ENCODE measurements at regions not wholly inside any gene's neighbourhood (a gene's known extent, or its start where the extent isn't known, plus 50 kb on each side); places are given as distances from the start of the nearest gene placed in this dataset.

GRCh38 chr21:38556390-38556789 lies 58.1 kb upstream of the ERG start:
- no peak for DNase-seq (ENCODE audit: low read depth in 2 of 3, low spot score in 1 of 3)

DNA sequence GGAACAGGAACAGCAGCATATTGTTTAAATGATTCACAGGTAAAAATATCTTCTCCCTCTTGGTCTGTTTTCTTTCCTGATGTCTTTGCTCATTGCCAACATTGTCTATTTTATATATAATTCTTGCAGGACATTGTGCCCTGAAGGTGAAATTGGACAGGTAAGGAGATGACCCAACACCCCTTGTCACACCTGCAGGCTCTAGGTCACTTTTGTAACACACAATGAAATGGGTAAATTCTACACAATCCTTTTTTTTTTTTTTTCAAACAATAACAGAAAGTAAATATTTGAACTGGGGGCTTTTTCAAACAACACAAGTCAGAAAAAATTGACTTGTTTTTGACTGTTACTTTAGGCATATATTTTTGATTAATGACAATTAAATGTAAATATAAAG lies 62.9 kb upstream of the ERG start:
- DNase-seq (ENCODE audit: low read depth in 2 of 3, low spot score in 1 of 3): no peak

DNA sequence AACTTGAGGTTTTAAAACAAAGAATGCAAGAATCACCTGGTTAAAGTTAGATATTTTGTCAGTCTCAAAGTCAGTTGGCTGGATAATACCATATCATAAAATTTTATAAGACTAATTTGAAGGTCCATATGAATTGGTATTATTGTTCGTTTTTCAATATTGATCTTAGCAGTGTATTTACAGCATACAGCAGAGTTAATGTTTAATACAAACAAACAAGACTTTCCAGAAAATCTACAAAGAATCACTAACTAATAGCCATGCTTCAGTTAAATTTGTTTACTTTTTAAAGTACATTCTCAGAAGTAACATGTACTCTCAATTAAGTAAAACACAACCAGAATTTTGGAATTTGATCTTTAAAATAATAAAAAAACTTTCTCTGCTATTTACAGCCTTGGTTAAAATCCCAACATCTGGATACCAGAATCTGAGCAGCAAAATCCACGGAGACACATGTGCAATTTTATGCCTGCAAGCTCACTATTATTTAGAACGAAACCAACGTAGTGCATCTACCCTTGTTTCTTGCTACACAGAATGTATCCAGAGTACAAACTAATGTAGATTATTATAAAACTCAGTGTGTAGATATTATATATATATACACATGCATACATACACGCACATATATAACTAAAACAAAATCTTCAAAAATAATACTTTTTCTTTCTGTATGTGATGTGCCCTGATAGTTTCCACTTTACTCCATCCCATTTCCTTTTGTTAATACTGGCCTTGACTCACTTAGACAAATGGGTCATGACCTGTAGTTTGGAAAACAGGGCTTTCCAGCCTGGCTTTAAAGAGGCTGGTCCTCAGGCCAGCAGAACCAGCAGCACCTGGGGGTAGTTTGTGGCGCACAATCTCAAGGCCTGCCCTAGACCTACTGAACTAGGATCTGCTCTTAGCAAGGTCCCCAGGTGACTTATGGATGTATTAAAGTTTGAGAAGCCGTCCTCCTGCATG lies 63.6 kb upstream of the ERG start:
- DNase-seq (ENCODE audit: low read depth in 2 of 3, low spot score in 1 of 3): no peak

- DNase-seq (ENCODE audit: low read depth in 2 of 3, low spot score in 1 of 3): no peak
Measured at GRCh38 chr21:38567335-38567969, 69.2 kb upstream of the ERG start.

GRCh38 chr21:38567970-38568360 lies 69.7 kb upstream of the ERG start:
- no peak for DNase-seq (ENCODE audit: low read depth in 2 of 3, low spot score in 1 of 3)

- no peak for DNase-seq (ENCODE audit: low read depth in 2 of 3, low spot score in 1 of 3)
Measured at GRCh38 chr21:38569733-38570132, 71.5 kb upstream of the ERG start.

GRCh38 chr21:38570596-38570995 lies 72.3 kb upstream of the ERG start:
- no peak for DNase-seq (ENCODE audit: low read depth in 2 of 3, low spot score in 1 of 3)

DNA sequence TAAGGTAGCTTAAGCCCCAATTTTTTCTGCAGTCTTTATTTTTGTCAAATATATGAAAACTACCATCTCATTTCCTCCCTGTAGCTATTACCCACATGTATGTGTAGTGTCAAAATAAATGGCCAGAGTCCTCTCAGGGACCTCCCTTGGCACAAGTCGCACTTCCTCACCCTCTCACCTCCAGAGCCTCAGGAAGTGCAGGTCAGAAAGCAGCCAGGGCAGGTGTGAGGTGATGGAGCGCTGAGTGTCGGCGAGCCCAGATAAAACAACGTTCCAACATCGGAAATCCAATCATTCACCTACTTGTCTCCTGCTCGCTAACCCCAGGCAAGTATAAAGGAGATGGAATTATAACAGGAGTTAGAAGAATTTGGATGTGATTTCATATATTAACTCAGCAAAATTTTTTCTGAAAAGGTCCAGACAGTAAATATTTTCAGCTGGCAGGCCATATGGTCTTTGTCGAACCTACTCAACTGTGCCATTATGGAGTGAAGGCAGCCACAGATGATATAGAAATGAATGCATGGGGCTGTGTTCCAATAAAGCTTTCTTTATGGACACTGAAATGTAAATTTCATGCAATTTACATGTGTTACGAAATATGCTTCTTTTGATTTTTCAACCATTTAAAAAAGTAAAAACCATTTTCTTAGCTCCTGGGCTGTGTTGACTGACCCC lies 76.8 kb upstream of the ERG start:
- DNase-seq (ENCODE audit: low read depth in 2 of 3, low spot score in 1 of 3): no peak

GRCh38 chr21:38577887-38578286 lies 79.6 kb upstream of the ERG start:
- no peak for DNase-seq (ENCODE audit: low read depth in 2 of 3, low spot score in 1 of 3)

- DNase-seq (ENCODE audit: low read depth in 2 of 3, low spot score in 1 of 3): no peak
Measured at GRCh38 chr21:38590449-38591217, 92.4 kb upstream of the ERG start.

DNA sequence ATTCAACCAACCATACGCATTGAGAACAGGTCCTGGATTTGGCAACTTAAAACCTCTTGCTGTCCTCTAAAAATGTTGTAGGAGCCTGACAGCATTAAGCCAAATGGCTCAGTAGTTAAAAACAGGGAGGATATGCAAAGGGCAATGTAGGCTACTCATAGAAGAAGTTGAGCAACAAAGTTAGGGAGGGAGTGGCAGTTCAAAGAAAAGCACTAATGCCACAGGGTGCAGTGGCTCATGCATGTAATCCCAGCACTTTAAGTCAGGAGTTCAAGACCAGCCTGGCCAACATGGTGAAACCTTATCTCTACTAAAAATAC lies 92.9 kb upstream of the ERG start:
- DNase-seq (ENCODE audit: low read depth in 2 of 3, low spot score in 1 of 3): no peak

- DNase-seq (ENCODE audit: low read depth in 2 of 3, low spot score in 1 of 3): peak in 1 of 3 donors; percentile 2
Measured at GRCh38 chr21:38596264-38597042, 98.2 kb upstream of the ERG start.

- no peak for DNase-seq (ENCODE audit: low read depth in 2 of 3, low spot score in 1 of 3)
Measured at GRCh38 chr21:38597421-38597820, 99.1 kb upstream of the ERG start.

- DNase-seq (ENCODE audit: low read depth in 2 of 3, low spot score in 1 of 3): no peak
Measured at GRCh38 chr21:38598413-38598812, 100.1 kb upstream of the ERG start.

- no peak for DNase-seq (ENCODE audit: low read depth in 2 of 3, low spot score in 1 of 3)
Measured at GRCh38 chr21:38599381-38599975, 101.2 kb upstream of the ERG start.

- no peak for DNase-seq (ENCODE audit: low read depth in 2 of 3, low spot score in 1 of 3)
Measured at GRCh38 chr21:38600106-38600505, 101.8 kb upstream of the ERG start.

- no peak for DNase-seq (ENCODE audit: low read depth in 2 of 3, low spot score in 1 of 3)
Measured at GRCh38 chr21:38605236-38605635, 107.0 kb upstream of the ERG start.

DNA sequence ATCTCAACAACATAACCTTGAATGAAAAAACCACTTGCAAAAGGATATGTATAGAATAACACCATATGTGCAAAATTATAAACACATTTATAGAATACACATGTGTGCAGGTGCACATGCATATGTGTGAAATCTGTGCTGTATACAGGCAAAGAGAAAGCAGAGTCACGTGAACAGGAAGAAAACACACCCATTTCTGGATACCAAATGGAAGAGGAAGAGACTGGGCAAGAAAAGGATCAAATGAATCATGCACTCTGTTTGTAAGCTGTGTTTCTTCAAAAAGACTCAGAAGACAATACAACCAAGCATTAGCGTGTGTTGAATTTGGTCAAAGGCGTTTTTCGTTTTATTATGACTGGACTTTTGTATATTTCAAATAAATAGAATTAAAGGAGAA lies 111.3 kb upstream of the ERG start:
- no peak for DNase-seq (ENCODE audit: low read depth in 2 of 3, low spot score in 1 of 3)

- DNase-seq (ENCODE audit: low read depth in 2 of 3, low spot score in 1 of 3): no peak
Measured at GRCh38 chr21:38610623-38611251, 112.5 kb upstream of the ERG start.

DNA sequence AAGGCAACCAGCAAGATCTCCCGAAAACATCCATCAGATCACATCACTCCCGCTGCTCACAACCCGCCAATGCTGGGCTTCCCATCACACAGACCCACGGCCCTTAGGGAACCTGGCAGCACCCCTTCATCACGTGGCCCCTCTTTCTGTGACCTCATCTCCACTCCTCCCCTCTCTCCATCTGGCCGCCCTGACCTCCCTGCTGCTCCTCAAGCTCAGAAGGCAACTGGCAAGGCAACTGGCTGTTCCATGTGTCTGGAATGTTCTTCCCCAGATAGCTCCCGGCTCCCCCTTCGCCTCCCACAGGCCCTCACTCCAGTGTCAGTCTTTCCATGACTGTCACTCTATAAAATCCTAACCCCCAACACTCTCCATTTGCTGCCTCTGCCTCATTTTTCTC lies 113.0 kb upstream of the ERG start:
- DNase-seq (ENCODE audit: low read depth in 2 of 3, low spot score in 1 of 3): no peak

Measured in stimulated activated CD4-positive, alpha-beta T cell treated with anti-CD3 and anti-CD28 coated beads, Interleukin-12 subunit alpha, Interleukin-12 subunit beta, amount 100 ng/mL, for 48 hours (primary cell).